ENCODE measurements at regions not wholly inside any gene's neighbourhood (a gene's known extent, or its start where the extent isn't known, plus 50 kb on each side); places are given as distances from the start of the nearest gene placed in this dataset.

GRCh38 chr7:121525155-121525819 is 129.2 kb upstream of the FAM3C start:
- TF ChIP-seq CTCF (IDR thresholded peaks at IDR 0.05): no peak
- H3K27ac Mint-ChIP-seq: no peak overlapping the region
- ChIA-PET CTCF (interaction anchor here (0.9 to 1.4 kb wide), 2 partner anchors 22 to 129 kb away, joined by 3 to 7 read pairs; partner anchors contain the start of gene FAM3C), POLR2A (no interaction called here)
- H3K9me3 Mint-ChIP-seq: no peaks in the 10 kb centered on the region
- DNase-seq: no peak
- no peak overlapping the region for H3K4me3 Mint-ChIP-seq
- H3K4me1 Mint-ChIP-seq (ENCODE audit: low read depth): peaks cover 19% of the 10 kb centered on the region
- ATAC-seq: no peak
- intact Hi-C loops (cut with micrococcal nuclease): no loop called here
- no peaks in the 10 kb centered on the region for H3K36me3 Mint-ChIP-seq (ENCODE audit: low read depth)
- H3K27me3 Mint-ChIP-seq: peaks cover 12% of the 10 kb centered on the region

- CTCF ChIA-PET: interaction anchor here (0.8 to 1.4 kb wide), 2 partner anchors 27 to 154 kb away, joined by 3 read pairs; no protein-coding TSS in a partner anchor
- intact Hi-C loops (cut with micrococcal nuclease): no loop called here
- ATAC-seq (no peak), DNase-seq (no peak)
- TF ChIP-seq CTCF (IDR thresholded peaks at IDR 0.05): no peak
- Mint-ChIP-seq H3K27ac (no peak overlapping the region), H3K27me3 (peaks cover 5% of the 10 kb centered on the region), H3K9me3 (no peaks in the 10 kb centered on the region), H3K36me3 (ENCODE audit: low read depth) (no peaks in the 10 kb centered on the region), H3K4me1 (ENCODE audit: low read depth) (peaks cover 7% of the 10 kb centered on the region), H3K4me3 (no peak overlapping the region)
- POLR2A ChIA-PET: no interaction called here
Measured at GRCh38 chr7:121521711-121522400, 125.7 kb upstream of the FAM3C start.

GRCh38 chr7:121520911-121521310 is 124.8 kb upstream of the FAM3C start:
- ChIA-PET CTCF (interaction anchor here (1.7 kb wide), 1 partner anchor 154 kb away, joined by 6 read pairs; no protein-coding TSS in a partner anchor), POLR2A (no interaction called here)
- no peak for ATAC-seq
- H3K4me1 Mint-ChIP-seq (ENCODE audit: low read depth): peaks cover 7% of the 10 kb centered on the region
- DNase-seq: no peak
- H3K4me3 Mint-ChIP-seq: no peak overlapping the region
- TF ChIP-seq CTCF (IDR thresholded peaks at IDR 0.05): no peak
- H3K27ac Mint-ChIP-seq: no peak overlapping the region
- no peaks in the 10 kb centered on the region for H3K9me3 Mint-ChIP-seq
- H3K36me3 Mint-ChIP-seq (ENCODE audit: low read depth): no peaks in the 10 kb centered on the region
- intact Hi-C loops (cut with micrococcal nuclease): no loop called here
- peaks cover 2% of the 10 kb centered on the region for H3K27me3 Mint-ChIP-seq

- intact Hi-C loops (cut with micrococcal nuclease): no loop called here
- TF ChIP-seq CTCF (IDR thresholded peaks at IDR 0.05): no peak
- peak; percentile 68 for ATAC-seq
- Mint-ChIP-seq H3K9me3 (no peaks in the 10 kb centered on the region), H3K4me3 (no peak overlapping the region), H3K4me1 (ENCODE audit: low read depth) (peaks cover 7% of the 10 kb centered on the region), H3K27ac (peak overlapping the region; percentile 18), H3K36me3 (ENCODE audit: low read depth) (no peaks in the 10 kb centered on the region), H3K27me3 (no peaks in the 10 kb centered on the region)
- ChIA-PET CTCF (interaction anchor here (1.1 to 1.7 kb wide), 2 partner anchors 8 to 153 kb away, joined by 3 to 6 read pairs; no protein-coding TSS in a partner anchor), POLR2A (interaction anchor here (0.6 kb wide), 1 partner anchor 124 kb away, joined by 3 read pairs; the partner anchor contains the start of gene FAM3C)
- DNase-seq: peak; percentile 30
Measured at GRCh38 chr7:121519548-121520521, 123.7 kb upstream of the FAM3C start.
